Stimulated activated memory B cell treated with anti-CD40 and anti-IgM and Interleukin-4, amounts not matched to agents 10 μg/mL and 1 μg/mL and 100 μg/mL, for 72 hours (primary cell): ENCODE measurements at regions not wholly inside any gene's neighbourhood (a gene's known extent, or its start where the extent isn't known, plus 50 kb on each side); places are given as distances from the start of the nearest gene placed in this dataset.
"Not testable (repeated sequence)": the region's sequence is repeated elsewhere in the genome, so short reads cannot be mapped to it uniquely, and the experiment has no call there.

ENCODE experiments used
- ATAC-seq: fragments of 150-1000 bp; cut with Tn5 transposase; 2 replicates; pipeline ENCODE4 v1.10.0; 2021
- H3K27ac Mint-ChIP-seq: one replicate; pipeline ENCODE4 v1.8.0; 2022; ENCODE audit warnings: mild to moderate bottlenecking, mixed read lengths
- H3K27me3 Mint-ChIP-seq: one replicate; pipeline ENCODE4 v1.8.0; 2022; ENCODE audit warnings: mixed read lengths
- H3K36me3 Mint-ChIP-seq: one replicate; pipeline ENCODE4 v1.8.0; 2022; ENCODE audit warnings: mixed read lengths
- H3K4me1 Mint-ChIP-seq: one replicate; pipeline ENCODE4 v1.8.0; 2022; ENCODE audit warnings: mixed read lengths
- H3K4me3 Mint-ChIP-seq: one replicate; pipeline ENCODE4 v1.8.0; 2022; ENCODE audit warnings: mild to moderate bottlenecking, moderate library complexity, mixed read lengths
- H3K9me3 Mint-ChIP-seq: one replicate; pipeline ENCODE4 v1.8.0; 2022; ENCODE audit warnings: mixed read lengths

- Mint-ChIP-seq H3K27me3 (no peaks in the 10 kb centered on the region), H3K27ac (no peak overlapping the region), H3K36me3 (peaks cover 24% of the 10 kb centered on the region), H3K9me3 (peaks cover 19% of the 10 kb centered on the region), H3K4me3 (no peak overlapping the region), H3K4me1 (no peaks in the 10 kb centered on the region)
- ATAC-seq, result no peak
Observed at GRCh38 chr14:31911160-31911559, 165.9 kb upstream of the ARHGAP5 start.

- H3K9me3 Mint-ChIP-seq, result peaks cover 19% of the 10 kb centered on the region
- H3K27me3 Mint-ChIP-seq, result no peaks in the 10 kb centered on the region
- H3K27ac Mint-ChIP-seq, result no peak overlapping the region
- H3K4me1 Mint-ChIP-seq, result no peaks in the 10 kb centered on the region
- no peak for ATAC-seq
- no peak overlapping the region for H3K4me3 Mint-ChIP-seq
- H3K36me3 Mint-ChIP-seq, result peaks cover 24% of the 10 kb centered on the region
Observed at GRCh38 chr14:31913370-31913769, 163.7 kb upstream of the ARHGAP5 start.

- not testable (repeated sequence) for H3K27ac Mint-ChIP-seq, H3K27me3 Mint-ChIP-seq, ATAC-seq, H3K4me3 Mint-ChIP-seq, H3K4me1 Mint-ChIP-seq, H3K36me3 Mint-ChIP-seq, H3K9me3 Mint-ChIP-seq
Observed at GRCh38 chr14:31918289-31918688, 158.8 kb upstream of the ARHGAP5 start.

DNA sequence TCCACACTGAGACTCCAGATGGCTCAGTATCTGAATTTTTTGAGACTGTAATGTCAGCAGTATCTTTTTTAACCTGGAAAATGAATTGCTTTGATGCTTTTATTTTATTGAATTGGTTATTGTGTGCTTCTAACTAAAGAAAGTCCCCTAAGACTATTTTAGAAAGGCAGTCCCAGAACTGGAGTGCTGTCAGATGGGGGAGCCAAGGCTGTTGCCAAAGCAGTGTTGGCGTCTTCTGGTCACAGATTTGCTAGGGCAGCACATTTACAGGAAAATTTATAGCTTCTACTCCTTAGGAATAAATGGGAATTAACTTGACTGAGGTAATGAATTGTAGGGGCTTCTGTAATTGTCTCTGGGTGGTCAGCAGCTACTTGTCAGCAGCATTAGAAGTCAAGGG lies 157.1 kb upstream of the ARHGAP5 start:
- ATAC-seq, result no peak
- no peaks in the 10 kb centered on the region for H3K9me3 Mint-ChIP-seq
- H3K4me3 Mint-ChIP-seq, result no peak overlapping the region
- no peaks in the 10 kb centered on the region for H3K4me1 Mint-ChIP-seq
- H3K36me3 Mint-ChIP-seq, result no peaks in the 10 kb centered on the region
- H3K27ac Mint-ChIP-seq, result no peak overlapping the region
- H3K27me3 Mint-ChIP-seq, result no peaks in the 10 kb centered on the region

DNA sequence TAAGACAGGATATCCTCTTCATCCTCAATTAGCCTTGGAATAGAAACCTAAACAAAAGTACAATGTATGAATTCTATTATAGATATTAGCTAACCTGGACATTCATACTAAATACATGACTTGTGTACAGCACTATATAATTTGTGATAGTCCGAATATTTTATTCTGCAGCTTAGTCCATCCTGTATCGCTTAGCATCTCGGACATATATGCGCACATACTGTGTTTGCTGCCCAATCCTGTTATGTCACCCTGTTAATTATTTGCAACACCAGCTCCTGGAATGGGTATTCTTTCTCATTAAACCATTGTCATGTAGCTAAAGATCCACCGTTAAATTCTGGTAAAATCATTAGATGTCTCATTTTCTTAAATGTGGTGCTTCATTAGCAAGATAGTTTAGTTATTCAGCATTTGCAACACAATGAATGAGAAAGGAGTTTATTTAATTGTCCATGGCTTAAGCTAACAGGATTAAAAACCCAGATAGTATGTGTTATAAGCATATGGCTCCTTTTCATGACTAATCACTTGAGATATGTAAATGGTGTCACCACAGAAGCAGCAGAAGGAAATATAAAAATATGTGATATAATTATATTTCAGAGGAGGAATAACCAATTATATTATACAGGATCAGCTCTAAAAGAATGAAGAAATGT lies 156.0 kb upstream of the ARHGAP5 start:
- H3K36me3 Mint-ChIP-seq, result no peaks in the 10 kb centered on the region
- H3K4me1 Mint-ChIP-seq, result no peaks in the 10 kb centered on the region
- H3K27me3 Mint-ChIP-seq, result no peaks in the 10 kb centered on the region
- ATAC-seq, result no peak
- H3K27ac Mint-ChIP-seq, result no peak overlapping the region
- no peaks in the 10 kb centered on the region for H3K9me3 Mint-ChIP-seq
- no peak overlapping the region for H3K4me3 Mint-ChIP-seq

DNA sequence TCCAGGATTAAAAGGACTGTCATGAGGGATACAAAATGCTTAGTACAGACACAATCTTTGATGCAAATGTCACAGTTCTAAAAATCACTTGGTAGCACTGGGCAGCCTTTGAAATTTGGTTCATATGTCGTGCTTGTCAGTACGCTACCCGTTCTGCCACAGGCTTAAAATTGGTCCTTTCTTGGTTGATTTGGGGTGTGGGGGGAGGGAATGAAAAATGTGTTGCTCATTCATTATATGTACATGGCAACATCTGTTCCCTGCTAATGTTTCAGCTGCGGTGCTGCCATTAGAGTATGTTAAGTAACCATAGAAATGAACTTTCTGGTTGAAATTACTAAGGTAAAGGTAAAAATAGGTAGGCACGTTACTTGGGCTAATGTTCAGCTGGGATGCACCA lies 155.4 kb upstream of the ARHGAP5 start:
- Mint-ChIP-seq H3K36me3 (no peaks in the 10 kb centered on the region), H3K9me3 (no peaks in the 10 kb centered on the region), H3K27ac (no peak overlapping the region), H3K27me3 (no peaks in the 10 kb centered on the region), H3K4me1 (no peaks in the 10 kb centered on the region), H3K4me3 (no peak overlapping the region)
- no peak for ATAC-seq

GRCh38 chr14:31926123-31926522 lies 151.0 kb upstream of the ARHGAP5 start:
- peaks cover 9% of the 10 kb centered on the region for H3K4me1 Mint-ChIP-seq
- no peaks in the 10 kb centered on the region for H3K9me3 Mint-ChIP-seq
- no peak overlapping the region for H3K27ac Mint-ChIP-seq
- no peaks in the 10 kb centered on the region for H3K36me3 Mint-ChIP-seq
- H3K27me3 Mint-ChIP-seq, result no peaks in the 10 kb centered on the region
- H3K4me3 Mint-ChIP-seq, result no peak overlapping the region
- ATAC-seq, result peak; percentile 59

GRCh38 chr14:31926652-31927347 lies 150.3 kb upstream of the ARHGAP5 start:
- peaks cover 9% of the 10 kb centered on the region for H3K4me1 Mint-ChIP-seq
- H3K4me3 Mint-ChIP-seq, result no peak overlapping the region
- H3K27me3 Mint-ChIP-seq, result no peaks in the 10 kb centered on the region
- no peak for ATAC-seq
- H3K36me3 Mint-ChIP-seq, result no peaks in the 10 kb centered on the region
- no peak overlapping the region for H3K27ac Mint-ChIP-seq
- H3K9me3 Mint-ChIP-seq, result no peaks in the 10 kb centered on the region

DNA sequence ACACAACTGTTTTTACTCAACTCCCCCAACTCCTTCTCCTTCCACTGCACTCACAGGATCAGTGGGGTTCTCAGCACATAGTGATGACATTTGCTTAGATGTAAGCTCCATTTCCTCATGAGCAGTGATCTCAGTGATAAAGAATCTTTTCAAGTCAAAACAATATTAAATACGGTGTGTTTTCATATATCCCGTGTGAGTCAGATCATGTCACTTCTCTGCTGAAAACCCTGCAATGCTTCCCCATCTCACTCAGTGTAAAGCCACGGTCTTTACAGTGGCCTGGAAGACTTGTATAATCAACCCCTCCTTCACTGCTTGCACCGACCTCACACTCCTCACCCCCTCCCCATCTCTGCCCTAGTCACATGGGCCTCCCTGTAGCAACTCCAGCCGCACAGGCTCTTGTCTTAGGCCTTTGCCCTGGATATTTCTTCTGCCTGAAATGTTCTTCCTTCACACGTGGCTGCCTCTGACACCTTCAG lies 149.7 kb upstream of the ARHGAP5 start:
- Mint-ChIP-seq H3K4me1 (peaks cover 9% of the 10 kb centered on the region), H3K27ac (no peak overlapping the region), H3K36me3 (no peaks in the 10 kb centered on the region), H3K9me3 (no peaks in the 10 kb centered on the region), H3K27me3 (no peaks in the 10 kb centered on the region), H3K4me3 (no peak overlapping the region)
- no peak for ATAC-seq

DNA sequence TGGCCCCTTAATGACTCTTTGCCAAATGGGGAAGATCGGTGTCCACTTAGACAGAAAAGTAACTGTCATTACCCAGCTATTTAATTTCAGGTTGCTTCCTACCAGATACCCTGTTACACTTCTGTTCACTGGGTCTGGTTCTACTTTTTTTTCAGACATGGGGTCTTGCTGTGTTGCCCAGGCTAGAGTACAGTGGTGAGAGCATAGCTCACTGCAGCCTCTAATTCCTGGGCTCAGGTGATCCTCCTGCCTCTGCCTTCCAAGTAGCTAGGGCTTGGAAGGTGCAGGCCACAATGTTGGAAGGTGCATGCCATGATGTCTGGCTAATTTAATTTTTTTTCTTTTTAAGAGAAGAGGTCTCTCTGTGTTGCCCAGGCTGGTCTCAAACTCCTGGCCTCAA lies 147.0 kb upstream of the ARHGAP5 start:
- peak; percentile 11 for ATAC-seq
- H3K4me1 Mint-ChIP-seq, result peaks cover 9% of the 10 kb centered on the region
- H3K27me3 Mint-ChIP-seq, result no peaks in the 10 kb centered on the region
- no peak overlapping the region for H3K27ac Mint-ChIP-seq
- no peaks in the 10 kb centered on the region for H3K36me3 Mint-ChIP-seq
- no peak overlapping the region for H3K4me3 Mint-ChIP-seq
- H3K9me3 Mint-ChIP-seq, result no peaks in the 10 kb centered on the region

DNA sequence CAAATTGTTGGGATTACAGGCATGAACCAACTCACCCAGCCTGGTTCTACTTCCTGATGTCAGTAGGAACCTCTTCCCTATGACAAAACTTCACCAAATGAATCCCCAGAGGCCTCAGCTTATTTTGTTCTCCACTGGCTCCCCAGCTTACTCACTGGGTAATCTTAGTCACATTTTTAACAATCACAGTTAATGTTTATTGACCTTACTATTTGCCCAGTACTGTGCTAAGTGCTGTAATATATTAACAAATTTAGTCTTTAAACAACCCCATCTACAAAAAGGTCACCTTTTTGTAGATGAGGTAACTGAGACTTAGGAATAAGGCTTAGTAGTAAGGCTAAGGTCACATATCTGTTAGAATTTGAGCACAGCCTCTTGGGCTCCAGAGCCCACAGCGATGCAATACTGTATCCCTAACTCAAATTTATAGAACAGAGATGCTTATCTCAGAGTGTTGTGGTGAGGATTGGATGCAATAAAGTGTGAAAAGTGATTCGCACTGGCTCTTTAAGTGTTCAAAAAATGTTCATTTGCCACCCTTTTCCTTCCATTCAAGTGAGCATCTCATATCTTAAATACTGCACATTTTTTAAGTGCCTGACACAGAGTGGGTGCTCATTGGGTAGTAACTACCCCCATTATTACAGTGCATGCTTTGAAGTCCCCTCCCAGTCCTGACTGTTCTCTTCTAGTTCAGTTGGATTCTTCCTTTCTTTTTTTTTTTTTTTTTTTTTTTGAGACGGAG lies 146.4 kb upstream of the ARHGAP5 start:
- Mint-ChIP-seq H3K9me3 (no peaks in the 10 kb centered on the region), H3K27ac (no peak overlapping the region), H3K27me3 (no peaks in the 10 kb centered on the region), H3K4me3 (no peak overlapping the region), H3K4me1 (peaks cover 9% of the 10 kb centered on the region), H3K36me3 (no peaks in the 10 kb centered on the region)
- ATAC-seq, result peak; percentile 20

GRCh38 chr14:31932675-31933074 lies 144.4 kb upstream of the ARHGAP5 start:
- Mint-ChIP-seq H3K9me3 (no peaks in the 10 kb centered on the region), H3K27me3 (no peaks in the 10 kb centered on the region), H3K4me1 (peaks cover 5% of the 10 kb centered on the region), H3K4me3 (no peak overlapping the region), H3K36me3 (no peaks in the 10 kb centered on the region), H3K27ac (no peak overlapping the region)
- no peak for ATAC-seq

DNA sequence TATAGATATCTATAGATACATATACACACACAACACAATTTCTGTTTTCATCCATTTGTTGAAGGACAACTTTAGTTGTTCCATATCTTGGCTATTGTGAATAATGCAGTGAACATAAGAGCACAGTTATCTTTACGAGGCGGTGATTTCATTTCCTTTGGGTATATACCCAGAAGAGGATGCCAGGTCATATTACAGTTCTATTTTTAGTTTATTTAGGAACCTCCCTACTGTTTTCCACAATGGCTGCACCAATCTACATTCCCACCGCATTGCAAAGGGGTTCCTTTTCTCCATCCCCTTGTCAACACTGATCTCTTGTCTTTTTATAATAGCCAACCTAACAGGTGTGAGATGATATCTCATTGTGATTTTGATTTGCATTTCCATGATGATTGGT lies 143.4 kb upstream of the ARHGAP5 start:
- Mint-ChIP-seq H3K27me3 (no peaks in the 10 kb centered on the region), H3K9me3 (no peaks in the 10 kb centered on the region), H3K4me1 (peaks cover 12% of the 10 kb centered on the region), H3K27ac (no peak overlapping the region), H3K36me3 (no peaks in the 10 kb centered on the region), H3K4me3 (no peak overlapping the region)
- no peak for ATAC-seq

GRCh38 chr14:31934767-31935266 lies 142.3 kb upstream of the ARHGAP5 start:
- H3K4me3 Mint-ChIP-seq, result no peak overlapping the region
- no peak for ATAC-seq
- H3K27me3 Mint-ChIP-seq, result no peaks in the 10 kb centered on the region
- no peak overlapping the region for H3K27ac Mint-ChIP-seq
- H3K36me3 Mint-ChIP-seq, result no peaks in the 10 kb centered on the region
- H3K4me1 Mint-ChIP-seq, result peaks cover 12% of the 10 kb centered on the region
- no peaks in the 10 kb centered on the region for H3K9me3 Mint-ChIP-seq

GRCh38 chr14:31935391-31935790 lies 141.7 kb upstream of the ARHGAP5 start:
- Mint-ChIP-seq H3K4me3 (no peak overlapping the region), H3K27ac (no peak overlapping the region), H3K4me1 (peaks cover 12% of the 10 kb centered on the region), H3K9me3 (no peaks in the 10 kb centered on the region), H3K27me3 (no peaks in the 10 kb centered on the region), H3K36me3 (no peaks in the 10 kb centered on the region)
- ATAC-seq, result no peak
